ENCODE measurements at regions not wholly inside any gene's neighbourhood (a gene's known extent, or its start where the extent isn't known, plus 50 kb on each side); places are given as distances from the start of the nearest gene placed in this dataset.

DNA sequence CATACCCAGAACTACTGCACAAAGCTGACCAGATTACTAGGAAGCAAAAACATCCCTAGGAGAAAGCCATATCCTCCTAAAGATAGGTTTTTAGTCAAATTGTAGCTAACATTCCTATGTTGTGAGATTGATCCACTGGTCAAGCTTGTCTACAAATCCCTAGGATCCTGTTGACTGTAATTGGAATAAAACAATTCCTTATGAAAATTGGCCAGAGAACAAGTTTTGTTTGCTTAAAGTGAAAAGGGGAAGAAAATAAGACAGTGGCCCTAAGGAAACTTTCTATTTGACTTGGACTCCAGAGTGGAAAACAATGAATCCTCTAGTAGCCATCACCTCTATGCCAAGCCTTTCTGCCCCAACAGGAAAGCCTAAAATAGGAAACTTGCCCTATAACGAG, 645.2 kb upstream of the USP24 start:
- TF ChIP-seq TAF1 (IDR thresholded peaks at IDR 0.05; ENCODE audit: borderline replicate concordance, low read depth, low read length): no peak
- no peak for TF ChIP-seq POLR2A (IDR thresholded peaks at IDR 0.05; ENCODE audit: low read depth, low read length)
